IMR-90 (cell line): ENCODE measurements at regions not wholly inside any gene's neighbourhood (a gene's known extent, or its start where the extent isn't known, plus 50 kb on each side); places are given as distances from the start of the nearest gene placed in this dataset.

Experiments used
- ATAC-seq: fragments of 200-7000 bp; cut with Tn5 transposase; 2 replicates; pipeline ENCODE4 v1.9.1; 2020; ENCODE audit warnings: low read depth, mild to moderate bottlenecking, moderate library complexity
- BruUV-seq: library from RNA; stranded (reverse); fragments of 400-500 nt; replicated peaks from 2 replicates; lab custom pipeline; 2021; lab: Mats Ljungman, UMichigan
- CTCF ChIA-PET: fragments of 300-600 bp; formaldehyde crosslinking; extraction: SDS; loops from one replicate; lab custom pipeline; 2021; ENCODE audit warnings: antibody characterized with exemption; lab: Yijun Ruan, JAX
- POLR2A ChIA-PET: fragments of 300-600 bp; sonication (Branson Sonifier 250); formaldehyde crosslinking; loops from one replicate; lab custom pipeline; 2022; ENCODE audit warnings: antibody characterized with exemption; ENCODE audit not compliant: unreplicated experiment; lab: Charles Lee
- DNase-seq: peaks from one replicate; pipeline ENCODE4 v3.0.0; 2013
- H2AFZ ChIP-seq: replicated peaks from 2 replicates; pipeline ENCODE3; 2013; ENCODE audit warnings: low read length, mild to moderate bottlenecking; ENCODE audit not compliant: poor library complexity
- H2AK5ac ChIP-seq: 2 replicates; pipeline ENCODE4 v1.6.1; 2013; ENCODE audit warnings: low read depth, low read length, inconsistent platforms
- H2AK9ac ChIP-seq: replicated peaks from 2 replicates; pipeline ENCODE3; 2013; ENCODE audit warnings: mild to moderate bottlenecking, low read depth, low read length, moderate library complexity; ENCODE audit not compliant: poor library complexity
- H2BK120ac ChIP-seq: 2 replicates; pipeline ENCODE4 v1.6.1; 2013; ENCODE audit warnings: low read depth, low read length, inconsistent platforms
- H2BK15ac ChIP-seq: 3 replicates; pipeline ENCODE4 v1.6.1; 2013; ENCODE audit warnings: low read depth, low read length, inconsistent platforms
- H2BK20ac ChIP-seq: 2 replicates; pipeline ENCODE4 v1.6.1; 2013; ENCODE audit warnings: low read depth, mild to moderate bottlenecking, inconsistent platforms, low read length, moderate library complexity
- H2BK5ac ChIP-seq: 2 replicates; pipeline ENCODE4 v1.6.1; 2013; ENCODE audit warnings: mild to moderate bottlenecking, low read depth, low read length, inconsistent platforms; ENCODE audit not compliant: poor library complexity, severe bottlenecking
- H3K14ac ChIP-seq: replicated peaks from 2 replicates; pipeline ENCODE4 v1.6.1; 2013; ENCODE audit warnings: low read depth, low read length, inconsistent platforms
- H3K18ac ChIP-seq: 2 replicates; pipeline ENCODE4 v1.6.1; 2013; ENCODE audit warnings: low read depth, low read length, control low read depth
- H3K23ac ChIP-seq: 2 replicates; pipeline ENCODE4 v1.6.1; 2013; ENCODE audit warnings: low read depth, low read length, inconsistent platforms
- H3K27ac ChIP-seq: 2 replicates; pipeline ENCODE4 v1.5.1; 2013; ENCODE audit warnings: mild to moderate bottlenecking, control low read depth, low read length; ENCODE audit not compliant: insufficient read depth
- H3K27me3 ChIP-seq: 2 replicates; pipeline ENCODE4 v1.6.1; 2013; ENCODE audit warnings: low read length; ENCODE audit not compliant: control insufficient read depth, insufficient read depth
- H3K36me3 ChIP-seq: 2 replicates; pipeline ENCODE4 v1.6.1; 2013; ENCODE audit warnings: low read length, mixed read lengths; ENCODE audit not compliant: control insufficient read depth, insufficient read depth
- H3K4ac ChIP-seq: 2 replicates; pipeline ENCODE4 v1.6.1; 2013; ENCODE audit warnings: low read depth, low read length, inconsistent platforms
- H3K4me1 ChIP-seq: 2 replicates; pipeline ENCODE4 v1.6.1; 2013; ENCODE audit warnings: low read length, mixed read lengths; ENCODE audit not compliant: control insufficient read depth, insufficient read depth
- H3K4me2 ChIP-seq: 2 replicates; pipeline ENCODE4 v1.6.1; 2013; ENCODE audit warnings: low read depth, mild to moderate bottlenecking, control low read depth, low read length, moderate library complexity
- H3K4me3 ChIP-seq: 2 replicates; pipeline ENCODE4 v1.5.1; 2013; ENCODE audit warnings: low read depth, mild to moderate bottlenecking, control low read depth, low read length, moderate library complexity; ENCODE audit not compliant: insufficient read depth
- H3K56ac ChIP-seq: 2 replicates; pipeline ENCODE4 v1.6.1; 2013; ENCODE audit warnings: low read length, inconsistent platforms; ENCODE audit not compliant: insufficient read depth; ENCODE audit errors: extremely low read depth
- H3K79me1 ChIP-seq, 2 experiments: 2 replicates each; pipeline ENCODE4 v1.6.1; 2013; ENCODE audit warnings: low read length in 2 of 2, inconsistent platforms in 1 of 2, low read depth in 1 of 2
- H3K9ac ChIP-seq: 2 replicates; pipeline ENCODE4 v1.6.1; 2013; ENCODE audit warnings: low read depth, low read length, control low read depth
- H3K9me1 ChIP-seq: 2 replicates; pipeline ENCODE4 v1.6.1; 2013; ENCODE audit warnings: low read length, inconsistent platforms; ENCODE audit not compliant: insufficient read depth
- H3K9me3 ChIP-seq: 2 replicates; pipeline ENCODE4 v1.6.1; 2013; ENCODE audit warnings: low read length; ENCODE audit not compliant: control insufficient read depth, insufficient read depth
- H4K20me1 ChIP-seq: 2 replicates; pipeline ENCODE4 v1.6.1; 2013; ENCODE audit warnings: low read length, inconsistent platforms; ENCODE audit not compliant: insufficient read depth
- H4K5ac ChIP-seq: 2 replicates; pipeline ENCODE4 v1.6.1; 2013; ENCODE audit warnings: mild to moderate bottlenecking, low read depth, low read length, control low read depth
- H4K8ac ChIP-seq, 2 experiments: 2 replicates each; pipeline ENCODE4 v1.6.1; 2013; ENCODE audit warnings: low read depth in 2 of 2, low read length in 2 of 2, control low read depth in 1 of 2, inconsistent platforms in 1 of 2
- H4K91ac ChIP-seq: 2 replicates; pipeline ENCODE4 v1.6.1; 2013; ENCODE audit warnings: low read depth, low read length, inconsistent platforms; ENCODE audit not compliant: insufficient read depth
- BHLHE40 ChIP-seq: fragments of 150-350 bp; IDR thresholded peaks from 2 replicates; pipeline ENCODE4 v1.6.1; 2016; ENCODE audit warnings: mild to moderate bottlenecking, low read depth, low read length
- CEBPB ChIP-seq: IDR thresholded peaks from 2 replicates; pipeline ENCODE4 v1.6.1; 2012; ENCODE audit warnings: low read depth, low read length, improper control_type of control experiment
- CTCF ChIP-seq: conservative IDR thresholded peaks from 2 replicates; pipeline ENCODE4 v1.5.1; 2012; ENCODE audit warnings: mild to moderate bottlenecking, low read depth, low read length, improper control_type of control experiment
- FOS ChIP-seq: fragments of 150-350 bp; IDR thresholded peaks from 2 replicates; pipeline ENCODE4 v1.6.1; 2016; ENCODE audit warnings: low read depth, low read length
- MAFK ChIP-seq: IDR thresholded peaks from 2 replicates; pipeline ENCODE4 v1.6.1; 2012; ENCODE audit warnings: low read depth, low read length, improper control_type of control experiment
- MAZ ChIP-seq: IDR thresholded peaks from 2 replicates; pipeline ENCODE4 v1.6.1; 2012; ENCODE audit warnings: low read depth, mild to moderate bottlenecking, low read length, improper control_type of control experiment, moderate library complexity, borderline replicate concordance
- NFE2L2 ChIP-seq: fragments of 150-350 bp; IDR thresholded peaks from 2 replicates; pipeline ENCODE4 v1.6.1; 2016; ENCODE audit warnings: low read depth, mild to moderate bottlenecking, low read length
- WGBS, 2 experiments: methylation state at CpG; one replicate each; pipeline versions ENCODE4 v1.1.5 to v1.1.7; 2013; ENCODE audit warnings: missing lambda C conversion rate in 2 of 2; ENCODE audit not compliant: insufficient read length in 1 of 2; ENCODE audit errors: extremely low coverage in 2 of 2; 5-methylcytosine and 5-hydroxymethylcytosine counted together
- dilution Hi-C: fragments of 300-500 bp; cut with HindIII; formaldehyde crosslinking; loops from one replicate; pipeline ENCODE4 v1.14.3; 2018; ENCODE audit warnings: low sequenced_read_pairs; ENCODE audit not compliant: unreplicated experiment
- in situ Hi-C: fragments of 300-500 bp; cut with MboI; formaldehyde crosslinking; loops from 3 replicates; pipeline ENCODE4 v1.14.3; 2019; ENCODE audit warnings: low sequenced_read_pairs, inconsistent platforms, mixed read lengths
- intact Hi-C: fragments of 100-400 bp; cut with micrococcal nuclease; formaldehyde crosslinking; loops from 2 replicates; pipeline ENCODE4 v1.10.0; 2022
- TF ChIP-seq, protein P1 (sequence below): fragments of 150-350 bp; IDR thresholded peaks from 2 replicates; pipeline ENCODE4 v1.6.1; 2016; ENCODE audit warnings: low read depth, mild to moderate bottlenecking, low read length, moderate library complexity, borderline replicate concordance

- Histone ChIP-seq H3K18ac (peak overlapping the region; percentile 99), H4K5ac (peak overlapping the region; percentile 84), H3K56ac (peak overlapping the region; percentile 95), H3K4me3 (no peak overlapping the region), H4K20me1 (no peaks in the 10 kb centered on the region), H3K79me1 (peaks cover 0 to 6% of the 10 kb centered on the region in 2 experiments; a peak in 1 of 4 replicates), H4K91ac (peak overlapping the region; percentile 100), H2BK5ac (peak overlapping the region; percentile 98), H2BK20ac (peak overlapping the region; percentile 100), H2BK120ac (peak overlapping the region; percentile 100), H3K23ac (peak overlapping the region; percentile 98), H3K14ac (peak overlapping the region; percentile 98), H4K8ac (peak overlapping the region; percentile 96 to 97), H3K9ac (peak overlapping the region; percentile 48), H3K4me1 (peaks cover 6% of the 10 kb centered on the region), H2AFZ (peak overlapping the region; percentile 76), H3K36me3 (no peaks in the 10 kb centered on the region), H3K27ac (peak overlapping the region; percentile 93), H2AK9ac (peak overlapping the region; percentile 89), H2BK15ac (peak overlapping the region; percentile 99), H3K27me3 (no peaks in the 10 kb centered on the region), H3K4me2 (peak overlapping the region; percentile 35; the same call in 1 of the 2 replicates), H2AK5ac (peak overlapping the region; percentile 100), H3K9me1 (0 out of 2 replicates have a peak, but pooled peaks cover 3% of the 10 kb centered on the region), H3K9me3 (peaks cover 4% of the 10 kb centered on the region; the same call in 1 of the 2 replicates), H3K4ac (peak overlapping the region; percentile 99)
- TF ChIP-seq MAFK (peak; percentile 66), BHLHE40 (peak; percentile 6; the same call in 1 of the 2 replicates), CTCF (no peak), CEBPB (peak; percentile 30; the same call in 1 of the 2 replicates), NFE2L2 (peak; percentile 94), MAZ (peak; percentile 12; the same call in 1 of the 2 replicates), FOS (peak; percentile 67; the same call in 1 of the 2 replicates)
- TF ChIP-seq, protein P1, sequence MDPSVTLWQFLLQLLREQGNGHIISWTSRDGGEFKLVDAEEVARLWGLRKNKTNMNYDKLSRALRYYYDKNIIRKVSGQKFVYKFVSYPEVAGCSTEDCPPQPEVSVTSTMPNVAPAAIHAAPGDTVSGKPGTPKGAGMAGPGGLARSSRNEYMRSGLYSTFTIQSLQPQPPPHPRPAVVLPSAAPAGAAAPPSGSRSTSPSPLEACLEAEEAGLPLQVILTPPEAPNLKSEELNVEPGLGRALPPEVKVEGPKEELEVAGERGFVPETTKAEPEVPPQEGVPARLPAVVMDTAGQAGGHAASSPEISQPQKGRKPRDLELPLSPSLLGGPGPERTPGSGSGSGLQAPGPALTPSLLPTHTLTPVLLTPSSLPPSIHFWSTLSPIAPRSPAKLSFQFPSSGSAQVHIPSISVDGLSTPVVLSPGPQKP = no peak
- peak; percentile 99 for DNase-seq
- intact Hi-C loops (no loop called here), dilution Hi-C loops (no loop called here), in situ Hi-C loops (no loop called here)
- no TSS peak for BruUV-seq
- CTCF ChIA-PET = interaction anchor here (0.8 kb wide), 1 partner anchor 31 kb away, joined by 3 read pairs; no protein-coding TSS in a partner anchor
- POLR2A ChIA-PET = interaction anchor here (0.5 to 1.7 kb wide), 3 partner anchors 9 to 456 kb away, joined by 3 to 6 read pairs (median 3); no protein-coding TSS in a partner anchor
- peak; percentile 98 for ATAC-seq
- 0% methylated on average over 2 of the region's 7 CpGs; no CpG with 5 or more reads in 1 of the 2 experiments for WGBS, 2 experiments
Observed at GRCh38 chr15:39213385-39213840, 367.5 kb upstream of the THBS1 start.
